ENCODE measurements at regions not wholly inside any gene's neighbourhood (a gene's known extent, or its start where the extent isn't known, plus 50 kb on each side); places are given as distances from the start of the nearest gene placed in this dataset.

DNA sequence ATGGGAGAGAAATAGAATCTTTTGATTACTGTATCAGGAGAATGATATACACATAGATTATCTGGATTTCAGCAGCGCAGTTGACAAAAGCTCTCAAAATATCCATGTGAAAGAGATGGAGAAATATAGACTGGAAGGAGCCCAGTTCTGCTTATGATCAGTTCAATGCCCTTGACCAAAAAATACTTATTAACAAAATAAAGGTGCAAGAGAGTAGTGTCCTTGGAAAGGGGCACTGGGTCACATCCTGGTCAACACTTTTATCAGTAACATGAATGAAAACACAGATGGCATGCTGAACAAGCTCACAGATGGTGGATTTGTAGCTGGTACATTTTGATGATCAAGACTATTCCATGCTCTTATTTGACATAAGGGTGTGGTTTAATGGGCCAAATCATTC, 63.9 kb upstream of the PLEKHG1 start (continued):
- TF ChIP-seq HDAC1 (CRISPR knock-in tag; IDR thresholded peaks at IDR 0.05): peak; percentile 37; the same call in 1 of the 2 replicates
- TF ChIP-seq ZNF451 (CRISPR knock-in tag; IDR thresholded peaks at IDR 0.05): no peak
- no peak for TF ChIP-seq AKAP8 (CRISPR knock-in tag; IDR thresholded peaks at IDR 0.05)
- no peak for TF ChIP-seq ZNF292 (CRISPR knock-in tag; IDR thresholded peaks at IDR 0.05; ENCODE audit: borderline replicate concordance, low read depth)
- TF ChIP-seq, protein P1, sequence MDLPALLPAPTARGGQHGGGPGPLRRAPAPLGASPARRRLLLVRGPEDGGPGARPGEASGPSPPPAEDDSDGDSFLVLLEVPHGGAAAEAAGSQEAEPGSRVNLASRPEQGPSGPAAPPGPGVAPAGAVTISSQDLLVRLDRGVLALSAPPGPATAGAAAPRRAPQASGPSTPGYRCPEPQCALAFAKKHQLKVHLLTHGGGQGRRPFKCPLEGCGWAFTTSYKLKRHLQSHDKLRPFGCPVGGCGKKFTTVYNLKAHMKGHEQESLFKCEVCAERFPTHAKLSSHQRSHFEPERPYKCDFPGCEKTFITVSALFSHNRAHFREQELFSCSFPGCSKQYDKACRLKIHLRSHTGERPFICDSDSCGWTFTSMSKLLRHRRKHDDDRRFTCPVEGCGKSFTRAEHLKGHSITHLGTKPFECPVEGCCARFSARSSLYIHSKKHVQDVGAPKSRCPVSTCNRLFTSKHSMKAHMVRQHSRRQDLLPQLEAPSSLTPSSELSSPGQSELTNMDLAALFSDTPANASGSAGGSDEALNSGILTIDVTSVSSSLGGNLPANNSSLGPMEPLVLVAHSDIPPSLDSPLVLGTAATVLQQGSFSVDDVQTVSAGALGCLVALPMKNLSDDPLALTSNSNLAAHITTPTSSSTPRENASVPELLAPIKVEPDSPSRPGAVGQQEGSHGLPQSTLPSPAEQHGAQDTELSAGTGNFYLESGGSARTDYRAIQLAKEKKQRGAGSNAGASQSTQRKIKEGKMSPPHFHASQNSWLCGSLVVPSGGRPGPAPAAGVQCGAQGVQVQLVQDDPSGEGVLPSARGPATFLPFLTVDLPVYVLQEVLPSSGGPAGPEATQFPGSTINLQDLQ (CRISPR knock-in tag; IDR thresholded peaks at IDR 0.05): no peak
- TF ChIP-seq SMYD3 (CRISPR knock-in tag; IDR thresholded peaks at IDR 0.05): no peak
- no peak for TF ChIP-seq JDP2 (CRISPR knock-in tag; IDR thresholded peaks at IDR 0.05; ENCODE audit: borderline replicate concordance)
- TF ChIP-seq AHR (CRISPR knock-in tag; IDR thresholded peaks at IDR 0.05): no peak
- TF ChIP-seq, protein P2, sequence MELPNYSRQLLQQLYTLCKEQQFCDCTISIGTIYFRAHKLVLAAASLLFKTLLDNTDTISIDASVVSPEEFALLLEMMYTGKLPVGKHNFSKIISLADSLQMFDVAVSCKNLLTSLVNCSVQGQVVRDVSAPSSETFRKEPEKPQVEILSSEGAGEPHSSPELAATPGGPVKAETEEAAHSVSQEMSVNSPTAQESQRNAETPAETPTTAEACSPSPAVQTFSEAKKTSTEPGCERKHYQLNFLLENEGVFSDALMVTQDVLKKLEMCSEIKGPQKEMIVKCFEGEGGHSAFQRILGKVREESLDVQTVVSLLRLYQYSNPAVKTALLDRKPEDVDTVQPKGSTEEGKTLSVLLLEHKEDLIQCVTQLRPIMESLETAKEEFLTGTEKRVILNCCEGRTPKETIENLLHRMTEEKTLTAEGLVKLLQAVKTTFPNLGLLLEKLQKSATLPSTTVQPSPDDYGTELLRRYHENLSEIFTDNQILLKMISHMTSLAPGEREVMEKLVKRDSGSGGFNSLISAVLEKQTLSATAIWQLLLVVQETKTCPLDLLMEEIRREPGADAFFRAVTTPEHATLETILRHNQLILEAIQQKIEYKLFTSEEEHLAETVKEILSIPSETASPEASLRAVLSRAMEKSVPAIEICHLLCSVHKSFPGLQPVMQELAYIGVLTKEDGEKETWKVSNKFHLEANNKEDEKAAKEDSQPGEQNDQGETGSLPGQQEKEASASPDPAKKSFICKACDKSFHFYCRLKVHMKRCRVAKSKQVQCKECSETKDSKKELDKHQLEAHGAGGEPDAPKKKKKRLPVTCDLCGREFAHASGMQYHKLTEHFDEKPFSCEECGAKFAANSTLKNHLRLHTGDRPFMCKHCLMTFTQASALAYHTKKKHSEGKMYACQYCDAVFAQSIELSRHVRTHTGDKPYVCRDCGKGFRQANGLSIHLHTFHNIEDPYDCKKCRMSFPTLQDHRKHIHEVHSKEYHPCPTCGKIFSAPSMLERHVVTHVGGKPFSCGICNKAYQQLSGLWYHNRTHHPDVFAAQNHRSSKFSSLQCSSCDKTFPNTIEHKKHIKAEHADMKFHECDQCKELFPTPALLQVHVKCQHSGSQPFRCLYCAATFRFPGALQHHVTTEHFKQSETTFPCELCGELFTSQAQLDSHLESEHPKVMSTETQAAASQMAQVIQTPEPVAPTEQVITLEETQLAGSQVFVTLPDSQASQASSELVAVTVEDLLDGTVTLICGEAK (IDR thresholded peaks at IDR 0.05): no peak
- TF ChIP-seq, protein P2 (CRISPR knock-in tag; IDR thresholded peaks at IDR 0.05): no peak
- TF ChIP-seq JARID2 (CRISPR knock-in tag; IDR thresholded peaks at IDR 0.05; ENCODE audit: insufficient replicate concordance): no peak
- TF ChIP-seq, protein P3, sequence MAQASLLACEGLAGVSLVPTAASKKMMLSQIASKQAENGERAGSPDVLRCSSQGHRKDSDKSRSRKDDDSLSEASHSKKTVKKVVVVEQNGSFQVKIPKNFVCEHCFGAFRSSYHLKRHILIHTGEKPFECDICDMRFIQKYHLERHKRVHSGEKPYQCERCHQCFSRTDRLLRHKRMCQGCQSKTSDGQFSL (CRISPR knock-in tag; IDR thresholded peaks at IDR 0.05): no peak
- TF ChIP-seq, protein P4, sequence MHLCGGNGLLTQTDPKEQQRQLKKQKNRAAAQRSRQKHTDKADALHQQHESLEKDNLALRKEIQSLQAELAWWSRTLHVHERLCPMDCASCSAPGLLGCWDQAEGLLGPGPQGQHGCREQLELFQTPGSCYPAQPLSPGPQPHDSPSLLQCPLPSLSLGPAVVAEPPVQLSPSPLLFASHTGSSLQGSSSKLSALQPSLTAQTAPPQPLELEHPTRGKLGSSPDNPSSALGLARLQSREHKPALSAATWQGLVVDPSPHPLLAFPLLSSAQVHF (CRISPR knock-in tag; IDR thresholded peaks at IDR 0.05): no peak
- no peak for TF ChIP-seq THAP11 (CRISPR knock-in tag; IDR thresholded peaks at IDR 0.05)
- TF ChIP-seq, protein P5, sequence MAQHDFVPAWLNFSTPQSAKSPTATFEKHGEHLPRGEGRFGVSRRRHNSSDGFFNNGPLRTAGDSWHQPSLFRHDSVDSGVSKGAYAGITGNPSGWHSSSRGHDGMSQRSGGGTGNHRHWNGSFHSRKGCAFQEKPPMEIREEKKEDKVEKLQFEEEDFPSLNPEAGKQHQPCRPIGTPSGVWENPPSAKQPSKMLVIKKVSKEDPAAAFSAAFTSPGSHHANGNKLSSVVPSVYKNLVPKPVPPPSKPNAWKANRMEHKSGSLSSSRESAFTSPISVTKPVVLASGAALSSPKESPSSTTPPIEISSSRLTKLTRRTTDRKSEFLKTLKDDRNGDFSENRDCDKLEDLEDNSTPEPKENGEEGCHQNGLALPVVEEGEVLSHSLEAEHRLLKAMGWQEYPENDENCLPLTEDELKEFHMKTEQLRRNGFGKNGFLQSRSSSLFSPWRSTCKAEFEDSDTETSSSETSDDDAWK (CRISPR knock-in tag; IDR thresholded peaks at IDR 0.05): no peak

Measured in HepG2 (cell line).